H1 (cell line): ENCODE measurements at regions not wholly inside any gene's neighbourhood (a gene's known extent, or its start where the extent isn't known, plus 50 kb on each side); places are given as distances from the start of the nearest gene placed in this dataset.

Experiments
- CTCF ChIA-PET: fragments of 300-600 bp; sonication (Branson Sonifier 250); formaldehyde crosslinking; loops from one replicate; lab custom pipeline; 2021; ENCODE audit not compliant: partially characterized antibody; lab: Charles Lee
- POLR2A ChIA-PET: fragments of 300-600 bp; sonication (Branson Sonifier 250); formaldehyde crosslinking; loops from one replicate; lab custom pipeline; 2021; ENCODE audit warnings: inconsistent platforms; ENCODE audit not compliant: partially characterized antibody; lab: Charles Lee
- DNase-seq, 2 experiments: peaks; one replicate each; pipeline versions ENCODE4 v3.0.0 to v3.0.0-alpha.2; 2010 to 2022; ENCODE audit warnings: low spot score in 2 of 2, low read depth in 1 of 2, mixed read lengths in 1 of 2
- FAIRE-seq: peaks from 2 replicates; lab custom pipeline; 2011; peaks lifted over from hg19 to GRCh38; lab: Jason Lieb, UNC
- H2AFZ ChIP-seq: 2 replicates; pipeline ENCODE4 v1.8.1; 2012; ENCODE audit warnings: low read length, inconsistent platforms
- H2AK5ac ChIP-seq: 2 replicates; pipeline ENCODE4 v1.6.1; 2013; ENCODE audit warnings: low read depth, low read length
- H2BK120ac ChIP-seq: replicated peaks from 2 replicates; pipeline ENCODE3; 2013; ENCODE audit warnings: low read depth, low read length, inconsistent platforms
- H2BK12ac ChIP-seq: 2 replicates; pipeline ENCODE4 v1.6.1; 2013; ENCODE audit warnings: low read depth, low read length
- H2BK15ac ChIP-seq: 2 replicates; pipeline ENCODE4 v1.6.1; 2013; ENCODE audit warnings: low read length
- H2BK20ac ChIP-seq: 2 replicates; pipeline ENCODE4 v1.6.1; 2013; ENCODE audit warnings: low read length
- H2BK5ac ChIP-seq: 2 replicates; pipeline ENCODE4 v1.6.1; 2013; ENCODE audit warnings: low read depth, low read length
- H3K14ac ChIP-seq: 2 replicates; pipeline ENCODE4 v1.6.1; 2013; ENCODE audit warnings: inconsistent platforms; ENCODE audit not compliant: insufficient read length
- H3K18ac ChIP-seq: 2 replicates; pipeline ENCODE4 v1.6.1; 2013; ENCODE audit warnings: low read length; ENCODE audit errors: extremely low read depth
- H3K23ac ChIP-seq: 2 replicates; pipeline ENCODE4 v1.6.1; 2013; ENCODE audit warnings: inconsistent platforms; ENCODE audit not compliant: insufficient read length
- H3K23me2 ChIP-seq: 2 replicates; pipeline ENCODE4 v1.6.1; 2013; ENCODE audit warnings: low read depth, low read length
- H3K27ac ChIP-seq: 2 replicates; pipeline ENCODE4 v1.6.1; 2011; ENCODE audit warnings: low read depth, low read length, inconsistent platforms
- H3K27me3 ChIP-seq, 4 experiments: replicated peaks in 1 of 4; 1 replicate in 1 of 4; 2 replicates in 3 of 4; pipeline versions ENCODE4 v1.6.1 to v1.8.1; 2011 to 2013; ENCODE audit warnings: low read length in 3 of 4, mild to moderate bottlenecking in 3 of 4, inconsistent platforms in 2 of 4, mixed read lengths in 2 of 4, moderate library complexity in 1 of 4; ENCODE audit not compliant: control insufficient read depth in 3 of 4, insufficient read depth in 3 of 4; ENCODE audit errors: extremely low read depth in 1 of 4
- H3K36me3 ChIP-seq, 4 experiments: 2 replicates each; pipeline versions ENCODE4 v1.6.1 to v1.8.1; 2011 to 2013; ENCODE audit warnings: mild to moderate bottlenecking in 4 of 4, low read length in 3 of 4, moderate library complexity in 2 of 4, control low read depth in 1 of 4, inconsistent platforms in 1 of 4; ENCODE audit not compliant: insufficient read depth in 4 of 4, control insufficient read depth in 2 of 4
- H3K4ac ChIP-seq: replicated peaks from 2 replicates; pipeline ENCODE3; 2013; ENCODE audit warnings: low read length, low read depth, mixed read lengths, inconsistent platforms; ENCODE audit not compliant: insufficient read length
- H3K4me1 ChIP-seq, 4 experiments: replicated peaks in 1 of 4; 1 replicate in 1 of 4; 2 replicates in 3 of 4; pipeline versions ENCODE4 v1.6.1 to v1.8.1; 2011 to 2013; ENCODE audit warnings: low read length in 3 of 4, inconsistent platforms in 2 of 4, mixed read lengths in 1 of 4; ENCODE audit not compliant: insufficient read depth in 4 of 4, control insufficient read depth in 3 of 4
- H3K4me2 ChIP-seq, 2 experiments: 2 replicates each; pipeline versions ENCODE4 v1.6.1 to v1.8.1; 2011 to 2013; ENCODE audit warnings: low read depth in 2 of 2, low read length in 2 of 2, control low read depth in 1 of 2, inconsistent platforms in 1 of 2, mild to moderate bottlenecking in 1 of 2; ENCODE audit not compliant: insufficient read depth in 1 of 2
- H3K4me3 ChIP-seq, 4 experiments: fragments of 200-600, 300-600 bp in 1 of 4; sonication (generic), shearing (Covaris generic), sonication (Bioruptor Twin) in 1 of 4; 2 replicates each; pipeline versions ENCODE4 v1.5.1 to v1.8.1; 2011 to 2016; ENCODE audit warnings: low read length in 4 of 4, low read depth in 3 of 4, control low read depth in 2 of 4, inconsistent platforms in 2 of 4, mild to moderate bottlenecking in 2 of 4, mixed read lengths in 1 of 4, moderate library complexity in 1 of 4; ENCODE audit not compliant: insufficient read depth in 2 of 4; ENCODE audit errors: extremely low read depth in 1 of 4
- H3K56ac ChIP-seq: replicated peaks from 2 replicates; pipeline ENCODE3; 2013; ENCODE audit warnings: low read depth, mild to moderate bottlenecking, mixed read lengths, low read length, inconsistent platforms; ENCODE audit not compliant: insufficient read length
- H3K79me1 ChIP-seq: 2 replicates; pipeline ENCODE4 v1.6.1; 2013; ENCODE audit warnings: low read depth, low read length, control low read depth
- H3K79me2 ChIP-seq, 2 experiments: 2 replicates each; pipeline versions ENCODE4 v1.6.1 to v1.8.1; 2012 to 2013; ENCODE audit warnings: low read length in 2 of 2, mild to moderate bottlenecking in 2 of 2, inconsistent platforms in 1 of 2; ENCODE audit not compliant: insufficient read depth in 2 of 2, control insufficient read depth in 1 of 2
- H3K9ac ChIP-seq, 4 experiments: replicated peaks in 1 of 4; 1 replicate in 1 of 4; 2 replicates in 3 of 4; pipeline versions ENCODE4 v1.6.1 to v1.8.1; 2011 to 2013; ENCODE audit warnings: low read depth in 3 of 4, low read length in 3 of 4, control low read depth in 2 of 4, mild to moderate bottlenecking in 2 of 4, moderate library complexity in 2 of 4, inconsistent platforms in 1 of 4; ENCODE audit errors: extremely low read depth in 1 of 4
- H3K9me3 ChIP-seq, 2 experiments: 2 replicates each; pipeline versions ENCODE4 v1.6.1 to v1.8.1; 2012 to 2013; ENCODE audit warnings: mild to moderate bottlenecking in 2 of 2, moderate library complexity in 2 of 2, control low read depth in 1 of 2, inconsistent platforms in 1 of 2, low read depth in 1 of 2, low read length in 1 of 2, mixed read lengths in 1 of 2; ENCODE audit not compliant: insufficient read depth in 2 of 2
- H4K20me1 ChIP-seq, 2 experiments: replicated peaks in 1 of 2; 2 replicates each; pipeline versions ENCODE3 to v1.8.1; 2011 to 2013; ENCODE audit warnings: inconsistent platforms in 2 of 2, low read length in 2 of 2, mild to moderate bottlenecking in 1 of 2; ENCODE audit not compliant: insufficient read depth in 2 of 2, control insufficient read depth in 1 of 2
- H4K5ac ChIP-seq: 2 replicates; pipeline ENCODE4 v1.6.1; 2013; ENCODE audit warnings: low read length, low read depth, mixed read lengths, inconsistent platforms; ENCODE audit not compliant: insufficient read length
- H4K8ac ChIP-seq: 2 replicates; pipeline ENCODE4 v1.8.0; 2013; ENCODE audit warnings: mild to moderate bottlenecking, moderate library complexity, low read length, inconsistent platforms; ENCODE audit not compliant: insufficient read depth; ENCODE audit errors: extremely low read depth
- H4K91ac ChIP-seq: replicated peaks from 2 replicates; pipeline ENCODE3; 2013; ENCODE audit warnings: low read length, mixed read lengths, inconsistent platforms; ENCODE audit not compliant: insufficient read length
- BRCA1 ChIP-seq: IDR thresholded peaks from 2 replicates; pipeline ENCODE4 v1.6.1; 2012; ENCODE audit warnings: low read depth, low read length, improper control_type of control experiment
- KDM5A ChIP-seq: fragments of 200-600 bp; IDR thresholded peaks from 2 replicates; pipeline ENCODE4 v1.7.1; 2012; ENCODE audit warnings: mild to moderate bottlenecking, low read length, inconsistent platforms, mixed read lengths
- RBBP5 ChIP-seq: IDR thresholded peaks from 2 replicates; pipeline ENCODE4 v1.7.1; 2012; ENCODE audit warnings: low read depth, mild to moderate bottlenecking, inconsistent platforms, low read length, moderate library complexity, borderline replicate concordance
- TCF12 ChIP-seq: IDR thresholded peaks from 2 replicates; pipeline ENCODE4 v1.6.1; 2011; ENCODE audit warnings: low read depth, mild to moderate bottlenecking, low read length
- WGBS, 2 experiments: shearing (Covaris generic) in 1 of 2; methylation state at CpG; one replicate each; pipeline versions ENCODE4 v1.1.6 to v1.1.7; 2013 to 2015; ENCODE audit warnings: low lambda C conversion rate in 2 of 2, mixed read lengths in 2 of 2, inconsistent platforms in 1 of 2, low coverage in 1 of 2, missing lambda C conversion rate in 1 of 2; ENCODE audit not compliant: insufficient replicate concordance in 2 of 2, insufficient coverage in 1 of 2, insufficient read length in 1 of 2; ENCODE audit errors: extremely low coverage in 1 of 2, missing lambda C conversion rate in 1 of 2; 5-methylcytosine and 5-hydroxymethylcytosine counted together

- FAIRE-seq, result no peak
- no peaks in the 10 kb centered on the region for H3K79me2 ChIP-seq
These were observed 629.0 kb upstream of the DPP6 start for GRCh38 chr7:153423210-153423590.

More at GRCh38 chr7:153423210-153423590, 629.0 kb upstream of the DPP6 start:
- DNase-seq, result no peak
- Histone ChIP-seq H4K20me1 (no peaks in the 10 kb centered on the region), H4K5ac (no peak overlapping the region), H3K4me1 (no peaks in the 10 kb centered on the region), H3K9ac (no peak overlapping the region), H3K4me3 (no peak overlapping the region), H3K56ac (no peak overlapping the region), H2AK5ac (no peak overlapping the region), H2BK12ac (no peak overlapping the region), H3K18ac (no peak overlapping the region), H2BK20ac (no peak overlapping the region), H3K27me3 (no peaks in the 10 kb centered on the region; a peak in 1 of 7 replicates), H3K79me1 (no peaks in the 10 kb centered on the region), H3K23me2 (no peaks in the 10 kb centered on the region), H3K36me3 (no peaks in the 10 kb centered on the region; a peak in 1 of 8 replicates), H3K4ac (no peak overlapping the region), H2BK5ac (no peak overlapping the region), H3K9me3 (peaks cover 3% of the 10 kb centered on the region in 2 experiments; a peak in 3 of 4 replicates), H2BK15ac (no peak overlapping the region), H3K27ac (no peak overlapping the region), H3K23ac (no peak overlapping the region), H3K14ac (no peak overlapping the region), H4K8ac (no peak overlapping the region), H2BK120ac (no peak overlapping the region), H4K91ac (no peak overlapping the region), H2AFZ (no peak overlapping the region), H3K4me2 (no peak overlapping the region)
- ChIA-PET CTCF (interaction anchor here (0.9 kb wide), 1 partner anchor 38 kb away, joined by 3 read pairs; no protein-coding TSS in a partner anchor), POLR2A (no interaction called here)
- TF ChIP-seq RBBP5 (no peak), BRCA1 (no peak), KDM5A (no peak), TCF12 (no peak)
- WGBS, 2 experiments, result 89% methylated on average over 2 of the region's 2 CpGs; no CpG with 5 or more reads in 1 of the 2 experiments
